HEK293T (cell line): ENCODE measurements at regions not wholly inside any gene's neighbourhood (a gene's known extent, or its start where the extent isn't known, plus 50 kb on each side); places are given as distances from the start of the nearest gene placed in this dataset.
"Not testable (repeated sequence)": the region's sequence is repeated elsewhere in the genome, so short reads cannot be mapped to it uniquely, and the experiment has no call there.

Experiments
- NFRKB ChIP-seq: fragments of 450-650 bp; IDR thresholded peaks from 2 replicates; pipeline ENCODE4 v1.6.1; 2016; ENCODE audit warnings: mild to moderate bottlenecking, moderate library complexity
- TARDBP ChIP-seq: fragments of 450-650 bp; IDR thresholded peaks from 2 replicates; pipeline ENCODE4 v1.6.1; 2016
- TF ChIP-seq, protein P1 (sequence below): fragments of 450-650 bp; IDR thresholded peaks from 2 replicates; pipeline ENCODE4 v1.6.1; 2016

DNA sequence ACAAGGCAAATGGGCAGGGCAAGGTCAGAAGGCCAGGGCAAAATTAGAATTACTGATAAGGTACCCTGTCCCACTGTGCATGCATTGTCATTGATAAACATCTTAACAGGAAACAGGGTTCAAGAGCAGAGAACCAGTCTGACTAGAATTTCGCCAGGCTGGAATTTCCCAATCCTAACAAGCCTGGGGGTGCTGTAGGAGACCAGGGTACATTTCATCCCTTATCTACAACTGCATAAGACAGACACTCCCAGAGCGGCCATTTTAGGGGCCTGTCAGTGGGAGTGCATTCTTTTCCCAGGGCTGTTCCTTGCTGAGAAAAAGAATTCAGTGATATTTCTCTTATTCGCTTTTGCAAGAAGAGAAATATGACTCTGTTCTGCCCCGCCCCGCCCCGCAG lies 218.7 kb upstream of the RASA1 start:
- TF ChIP-seq, protein P1, sequence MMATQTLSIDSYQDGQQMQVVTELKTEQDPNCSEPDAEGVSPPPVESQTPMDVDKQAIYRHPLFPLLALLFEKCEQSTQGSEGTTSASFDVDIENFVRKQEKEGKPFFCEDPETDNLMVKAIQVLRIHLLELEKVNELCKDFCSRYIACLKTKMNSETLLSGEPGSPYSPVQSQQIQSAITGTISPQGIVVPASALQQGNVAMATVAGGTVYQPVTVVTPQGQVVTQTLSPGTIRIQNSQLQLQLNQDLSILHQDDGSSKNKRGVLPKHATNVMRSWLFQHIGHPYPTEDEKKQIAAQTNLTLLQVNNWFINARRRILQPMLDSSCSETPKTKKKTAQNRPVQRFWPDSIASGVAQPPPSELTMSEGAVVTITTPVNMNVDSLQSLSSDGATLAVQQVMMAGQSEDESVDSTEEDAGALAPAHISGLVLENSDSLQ = not testable (repeated sequence)
- not testable (repeated sequence) for TF ChIP-seq TARDBP, NFRKB
